GM12878 (cell line): ENCODE measurements at regions not wholly inside any gene's neighbourhood (a gene's known extent, or its start where the extent isn't known, plus 50 kb on each side); places are given as distances from the start of the nearest gene placed in this dataset.

Source experiments
- ATAC-seq: fragments of 200-7000 bp; cut with Tn5 transposase; 3 replicates; pipeline ENCODE4 v1.9.1; 2020; ENCODE audit warnings: mild to moderate bottlenecking, moderate library complexity
- BruUV-seq: library from RNA; stranded (reverse); fragments of 400-500 nt; replicated peaks from 2 replicates; lab custom pipeline; 2021; lab: Mats Ljungman, UMichigan
- CTCF ChIA-PET: fragments of 300-600 bp; sonication (Branson Sonifier 250); formaldehyde crosslinking; extraction: SDS; loops from one replicate; lab custom pipeline; 2021; ENCODE audit warnings: inconsistent platforms; lab: Yijun Ruan, JAX
- POLR2A ChIA-PET: fragments of 350-600 bp; formaldehyde crosslinking; extraction: SDS; loops from one replicate; lab custom pipeline; 2021; ENCODE audit warnings: inconsistent platforms; lab: Charles Lee
- RAD21 ChIA-PET: fragments of 300-600 bp; sonication (Branson Sonifier 250); formaldehyde crosslinking; loops from one replicate; lab custom pipeline; 2023; ENCODE audit warnings: antibody characterized with exemption; ENCODE audit not compliant: unreplicated experiment; lab: Charles Lee
- SMC1A ChIA-PET: fragments of 300-600 bp; sonication (Branson Sonifier 250); formaldehyde crosslinking; loops from one replicate; lab custom pipeline; 2023; ENCODE audit not compliant: unreplicated experiment, uncharacterized antibody; lab: Charles Lee
- DNase-seq: peaks from one replicate; pipeline ENCODE4 v3.0.0-alpha.2; 2011; ENCODE audit warnings: low read depth, low spot score
- FAIRE-seq: peaks from 3 replicates; lab custom pipeline; 2011; peaks lifted over from hg19 to GRCh38; lab: Jason Lieb, UNC
- H2AFZ ChIP-seq: 2 replicates; pipeline ENCODE4 v1.6.0; 2011; ENCODE audit warnings: low read depth, low read length, control low read depth; ENCODE audit not compliant: control insufficient read depth
- H3K27ac ChIP-seq: 2 replicates; pipeline ENCODE4 v1.5.1; 2011; ENCODE audit warnings: control low read depth; ENCODE audit not compliant: control insufficient read depth, insufficient read depth
- H3K27me3 ChIP-seq, 2 experiments: replicated peaks in 1 of 2; 2 replicates each; pipeline versions ENCODE4 v1.6.0 to v1.6.1; 2011; ENCODE audit warnings: low read length in 1 of 2; ENCODE audit not compliant: control insufficient read depth in 2 of 2, insufficient read depth in 2 of 2
- H3K36me3 ChIP-seq, 2 experiments: 2 replicates each; pipeline ENCODE4 v1.5.1; 2011; ENCODE audit warnings: low read length in 1 of 2; ENCODE audit not compliant: control insufficient read depth in 2 of 2, insufficient read depth in 2 of 2
- H3K4me1 ChIP-seq: 2 replicates; pipeline ENCODE4 v1.6.1; 2011; ENCODE audit warnings: mild to moderate bottlenecking, low read length, moderate library complexity, mixed read lengths; ENCODE audit not compliant: control insufficient read depth, insufficient read depth
- H3K4me2 ChIP-seq: 2 replicates; pipeline ENCODE4 v1.6.0; 2011; ENCODE audit warnings: control low read depth; ENCODE audit not compliant: control insufficient read depth, insufficient read depth
- H3K4me3 ChIP-seq: fragments of 200-600 bp; sonication (generic); 2 replicates; pipeline ENCODE4 v1.5.1; 2016
- H3K79me2 ChIP-seq: 2 replicates; pipeline ENCODE4 v1.6.0; 2011; ENCODE audit warnings: low read length; ENCODE audit not compliant: control insufficient read depth, insufficient read depth
- H3K9ac ChIP-seq: 2 replicates; pipeline ENCODE4 v1.8.0; 2011; ENCODE audit warnings: low read length, control low read depth, mixed read lengths; ENCODE audit not compliant: control insufficient read depth, insufficient read depth
- H3K9me3 ChIP-seq: replicated peaks from 3 replicates; pipeline ENCODE4 v1.5.1; 2011; ENCODE audit warnings: mild to moderate bottlenecking, low read length; ENCODE audit not compliant: control insufficient read depth, insufficient read depth
- H4K20me1 ChIP-seq: 2 replicates; pipeline ENCODE4 v1.6.0; 2011; ENCODE audit not compliant: control insufficient read depth, insufficient read depth
- CTCF ChIP-seq, 3 experiments: IDR thresholded peaks in 2 of 3; conservative IDR thresholded peaks in 1 of 3; 2 replicates each; pipeline ENCODE4 v1.5.1; 2011; ENCODE audit warnings: low read depth in 3 of 3, low read length in 3 of 3, mild to moderate bottlenecking in 3 of 3, control low read depth in 2 of 3, moderate library complexity in 2 of 3, inconsistent platforms in 1 of 3, mixed read lengths in 1 of 3; ENCODE audit not compliant: control insufficient read depth in 2 of 3, insufficient read depth in 1 of 3; ENCODE audit errors: extremely low read depth in 1 of 3
- MYB ChIP-seq: fragments of 150-350 bp; IDR thresholded peaks from 2 replicates; pipeline ENCODE4 v1.6.1; 2014; ENCODE audit warnings: mild to moderate bottlenecking, low read depth, low read length, borderline replicate concordance
- NR2F1 ChIP-seq: fragments of 450-650 bp; conservative IDR thresholded peaks from 2 replicates; pipeline ENCODE4 v1.6.1; 2017; ENCODE audit warnings: mild to moderate bottlenecking
- PAX5 ChIP-seq: IDR thresholded peaks from 2 replicates; pipeline ENCODE4 v1.6.1; 2011; ENCODE audit warnings: low read depth, low read length, borderline replicate concordance
- POLR2A ChIP-seq: IDR thresholded peaks from 2 replicates; pipeline ENCODE4 v1.6.1; 2011; ENCODE audit warnings: low read depth, mild to moderate bottlenecking, low read length
- YY1 ChIP-seq: IDR thresholded peaks from 2 replicates; pipeline ENCODE4 v1.6.1; 2011; ENCODE audit warnings: low read depth, mild to moderate bottlenecking, low read length
- ZNF592 ChIP-seq: fragments of 450-650 bp; IDR thresholded peaks from 2 replicates; pipeline ENCODE4 v1.6.1; 2017; ENCODE audit warnings: mild to moderate bottlenecking, moderate library complexity
- WGBS: methylation state at CpG from one replicate; pipeline ENCODE4 v1.1.6; 2016; ENCODE audit warnings: low lambda C conversion rate; ENCODE audit not compliant: insufficient replicate concordance, insufficient coverage; ENCODE audit errors: missing lambda C conversion rate; 5-methylcytosine and 5-hydroxymethylcytosine counted together
- in situ Hi-C: fragments of 300-500 bp; cut with MboI; formaldehyde crosslinking; loops from 9 replicates; pipeline ENCODE4 v1.14.3; 2018; ENCODE audit warnings: mixed read lengths
- intact Hi-C: fragments of 100-400 bp; cut with micrococcal nuclease; formaldehyde crosslinking; loops from one replicate; pipeline ENCODE4 v1.14.2; 2022; ENCODE audit not compliant: unreplicated experiment

GRCh38 chr5:98638701-98639100 lies 134.8 kb upstream of the RGMB start (continued):
- no peak for TF ChIP-seq ZNF592
- TF ChIP-seq CTCF (IDR thresholded peaks at IDR 0.05 in 2 of 3, conservative IDR thresholded peaks at IDR 0.05 in 1 of 3; ENCODE audit: control insufficient read depth in 2 of 3, extremely low read depth in 1 of 3, insufficient read depth in 1 of 3, low read depth in 3 of 3, low read length in 3 of 3) = no peak
- no peak for TF ChIP-seq PAX5
- no peak for TF ChIP-seq YY1
- TF ChIP-seq MYB = no peak

- in situ Hi-C loops (no loop called here), intact Hi-C loops (loop anchor here (10.0 kb wide), 1 partner anchor 186 kb away; no protein-coding TSS in a partner anchor)
- CTCF ChIA-PET = no interaction called here
- no peaks in the 10 kb centered on the region for H3K4me1 ChIP-seq
- no peak overlapping the region for H3K9ac ChIP-seq
- SMC1A ChIA-PET = no interaction called here
- BruUV-seq = no TSS peak
- ATAC-seq (no peak), FAIRE-seq (no peak)
- H3K27ac ChIP-seq = no peak overlapping the region
- H3K36me3 ChIP-seq = no peaks in the 10 kb centered on the region
- POLR2A ChIA-PET = no interaction called here
- H3K4me3 ChIP-seq = no peak overlapping the region
- H2AFZ ChIP-seq = no peak overlapping the region
- RAD21 ChIA-PET = no interaction called here
- H3K4me2 ChIP-seq = no peak overlapping the region
- H3K9me3 ChIP-seq = no peaks in the 10 kb centered on the region
- 0% methylated on average over 2 of the region's 2 CpGs for WGBS
- TF ChIP-seq POLR2A (no peak), NR2F1 (no peak)
- TF ChIP-seq, all 136 proteins: peak for 0
- H3K27me3 ChIP-seq = no peaks in the 10 kb centered on the region
- H3K79me2 ChIP-seq = no peaks in the 10 kb centered on the region
- no peaks in the 10 kb centered on the region for H4K20me1 ChIP-seq
- no peak for DNase-seq
Measured at GRCh38 chr5:98639274-98639673, 134.2 kb upstream of the RGMB start.
